Neural progenitor cell (in vitro differentiated cells): ENCODE measurements at regions not wholly inside any gene's neighbourhood (a gene's known extent, or its start where the extent isn't known, plus 50 kb on each side); places are given as distances from the start of the nearest gene placed in this dataset.

Source experiments
- CTCF ChIP-seq: fragments of 200-600 bp; sonication (generic); IDR thresholded peaks from 2 replicates; pipeline ENCODE4 v1.5.1; 2017; ENCODE audit warnings: antibody characterized with exemption, mild to moderate bottlenecking
- EZH2phosphoT487 ChIP-seq: fragments of 200-600 bp; sonication (generic); IDR thresholded peaks from 2 replicates; pipeline ENCODE4 v1.6.1; 2017; ENCODE audit warnings: antibody characterized with exemption

- TF ChIP-seq EZH2phosphoT487 (no peak), CTCF (no peak)
Measured at GRCh38 chr5:104345222-104346016, 782.8 kb upstream of the NUDT12 start.
